ENCODE measurements at regions not wholly inside any gene's neighbourhood (a gene's known extent, or its start where the extent isn't known, plus 50 kb on each side); places are given as distances from the start of the nearest gene placed in this dataset.

DNA sequence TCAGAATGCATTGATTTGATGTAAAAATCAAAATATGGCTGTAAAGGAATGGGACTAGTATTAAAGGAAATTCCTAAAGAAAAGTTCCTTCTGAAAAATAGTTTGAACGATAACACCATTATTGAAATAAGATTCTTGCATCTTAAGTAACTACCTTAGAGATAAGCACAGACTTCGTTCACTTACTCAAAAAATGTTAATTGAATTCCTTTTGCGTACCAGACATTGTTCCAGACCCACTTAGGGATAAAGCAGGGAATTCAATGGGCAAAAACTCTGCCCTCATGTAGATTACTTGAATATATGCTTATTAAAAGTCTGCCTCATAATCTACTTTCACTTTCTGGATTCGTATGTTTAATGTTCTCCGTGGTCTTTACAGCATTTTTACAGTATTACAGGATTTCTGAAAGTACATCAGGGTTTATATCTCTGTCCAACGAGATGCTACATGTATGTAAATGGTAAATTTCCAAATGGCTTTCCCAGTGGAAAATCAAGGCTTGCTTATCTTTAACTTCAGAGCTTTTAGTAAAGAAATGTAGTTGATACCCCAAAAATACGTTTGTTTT is 213.7 kb downstream of the GXYLT1 start:
- DNase-seq = peak; percentile 51

- DNase-seq = no peak
Observed at GRCh38 chr12:41924111-41924510, 220.6 kb downstream of the GXYLT1 start.

GRCh38 chr12:41923351-41923750 is 221.3 kb downstream of the GXYLT1 start:
- DNase-seq = no peak

DNA sequence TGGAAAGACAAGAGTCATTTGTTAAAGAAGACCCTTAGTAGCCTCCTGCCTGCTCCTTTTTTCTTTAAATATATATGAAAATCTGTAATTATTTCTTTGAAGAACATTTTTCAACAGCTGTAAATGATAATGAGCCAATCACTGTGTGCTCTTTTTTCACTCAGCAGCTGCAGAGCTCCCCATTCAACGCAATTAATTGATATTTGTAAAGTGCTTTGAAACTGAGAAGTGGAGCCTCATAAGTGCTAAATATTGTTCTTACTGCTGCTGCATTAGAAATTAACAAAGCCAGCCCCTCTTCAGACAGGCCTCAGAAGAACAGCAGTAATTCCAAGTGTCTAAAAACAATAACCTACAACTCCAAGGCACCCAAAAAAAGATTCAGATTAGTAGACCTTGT is 224.3 kb downstream of the GXYLT1 start:
- DNase-seq = no peak

DNA sequence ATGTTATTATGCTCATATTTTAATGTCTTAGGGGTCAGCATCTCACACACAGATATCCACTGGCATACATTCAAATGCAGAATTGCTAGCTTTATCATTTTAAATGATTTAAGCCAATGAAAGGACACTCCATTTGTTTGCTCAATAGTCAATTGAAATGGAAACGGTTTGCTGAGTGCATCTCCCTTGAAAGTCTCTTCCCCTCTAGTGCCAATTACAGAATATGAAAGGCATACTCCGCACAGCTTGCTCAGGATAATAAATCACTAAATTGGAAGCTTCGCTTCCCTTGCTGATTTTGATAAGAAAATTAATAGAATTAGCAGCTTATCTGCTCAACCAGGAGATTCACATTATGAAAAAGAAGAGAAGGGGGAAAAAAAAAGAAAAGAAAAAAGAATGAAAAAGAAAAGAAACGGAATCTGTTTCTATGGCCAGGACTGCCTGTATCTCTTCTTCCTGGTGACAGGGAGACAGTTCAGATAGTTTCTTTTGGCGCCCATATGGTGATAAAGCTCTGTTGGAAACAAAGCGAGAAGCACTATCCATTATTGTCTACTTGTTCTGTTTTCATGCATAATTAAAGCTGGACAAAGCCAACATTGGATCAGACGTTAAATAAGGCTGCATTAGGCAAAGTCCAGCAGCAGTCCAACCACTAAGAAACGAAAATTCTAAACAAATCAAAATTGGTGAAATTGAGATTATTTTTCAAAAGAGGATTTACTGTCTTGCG is 225.0 kb downstream of the GXYLT1 start:
- DNase-seq = no peak

DNA sequence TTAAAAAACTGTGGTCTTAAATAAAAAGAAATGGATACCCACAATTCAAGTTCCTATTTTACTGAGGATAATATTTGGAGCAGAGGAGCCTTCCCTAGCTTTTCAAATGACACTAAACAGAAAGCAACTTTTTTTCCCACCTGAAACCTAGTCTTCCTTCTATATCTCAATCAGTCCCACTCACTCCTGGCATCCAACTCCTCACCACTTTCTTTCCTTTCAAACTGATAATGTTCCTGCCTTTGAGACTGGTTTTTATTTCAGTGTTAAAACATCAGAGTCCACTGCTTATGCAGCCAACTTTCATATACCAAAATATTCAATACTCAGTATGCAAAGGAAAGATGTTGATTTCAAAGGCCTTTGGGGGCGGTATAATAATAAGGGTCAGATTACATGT is 225.6 kb downstream of the GXYLT1 start:
- no peak for DNase-seq

DNA sequence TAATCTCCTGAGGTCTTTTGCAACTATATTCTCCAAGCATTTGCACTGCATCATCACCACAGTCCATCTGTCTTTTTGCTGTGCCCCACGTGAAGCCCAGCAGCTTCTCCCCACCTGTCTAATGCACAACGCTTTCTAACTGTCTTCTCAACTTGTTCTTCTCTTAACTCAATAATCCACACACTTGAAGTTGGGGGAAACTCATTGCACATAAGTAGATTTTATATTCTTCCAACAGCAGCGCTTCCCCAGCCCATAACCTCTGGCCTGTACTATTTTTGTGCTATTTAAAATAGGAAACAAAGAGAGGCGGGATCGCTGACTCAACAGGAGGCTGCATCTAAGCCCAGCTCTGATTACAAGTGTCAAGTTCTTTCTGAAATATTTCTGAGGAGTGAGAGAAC is 226.7 kb downstream of the GXYLT1 start:
- no peak for DNase-seq

DNA sequence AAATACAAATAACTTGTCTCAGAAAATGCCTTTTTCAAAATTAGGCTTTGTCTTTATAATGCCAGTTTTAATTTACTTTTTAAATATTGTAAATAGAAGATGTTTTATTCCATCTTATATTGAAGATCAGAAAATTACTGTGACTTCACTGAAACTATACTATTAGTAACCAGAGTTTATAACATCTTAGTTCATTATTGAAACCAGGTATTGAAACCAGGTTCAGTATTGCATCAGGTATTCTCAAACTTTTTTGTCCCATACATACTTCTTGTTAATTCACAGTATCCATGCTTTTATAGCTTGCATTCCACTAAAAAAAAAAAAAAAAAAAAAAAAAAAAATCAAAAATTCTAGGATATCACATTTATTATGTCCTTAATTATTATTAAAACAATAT is 227.5 kb downstream of the GXYLT1 start:
- no peak for DNase-seq

DNA sequence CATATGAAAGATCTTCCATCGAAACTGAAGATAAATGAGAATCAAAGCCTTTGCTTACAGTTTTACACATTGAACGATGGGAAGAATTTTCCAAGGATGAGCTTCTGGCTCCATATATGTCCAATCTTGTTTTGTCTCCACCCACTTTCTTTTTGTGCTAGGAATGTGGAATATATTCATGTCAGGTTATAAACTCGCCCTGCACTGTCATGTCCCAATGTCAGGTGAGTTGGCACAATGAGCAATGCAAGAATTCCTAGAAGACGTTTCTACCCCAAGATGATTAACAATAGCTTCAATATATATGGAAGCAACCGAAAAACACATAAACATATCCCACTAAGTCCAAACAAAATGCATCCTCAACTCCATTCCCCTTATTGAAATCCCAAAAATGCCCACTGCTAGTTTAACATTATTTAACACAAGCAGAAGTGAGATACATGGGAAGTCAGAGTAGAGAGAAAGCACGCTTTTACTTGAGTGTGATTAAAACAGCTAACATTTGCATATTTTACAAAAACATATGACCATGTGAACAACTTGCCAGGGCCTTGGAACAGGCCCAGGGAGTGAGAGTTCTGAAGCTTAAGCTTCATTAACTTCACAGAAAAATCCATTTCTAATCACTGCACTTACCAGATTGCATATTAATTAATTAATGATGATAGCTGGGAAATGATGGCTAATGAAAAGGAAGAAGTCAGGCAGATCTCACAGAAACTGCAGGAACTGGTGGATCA is 233.9 kb downstream of the GXYLT1 start:
- DNase-seq = no peak

DNA sequence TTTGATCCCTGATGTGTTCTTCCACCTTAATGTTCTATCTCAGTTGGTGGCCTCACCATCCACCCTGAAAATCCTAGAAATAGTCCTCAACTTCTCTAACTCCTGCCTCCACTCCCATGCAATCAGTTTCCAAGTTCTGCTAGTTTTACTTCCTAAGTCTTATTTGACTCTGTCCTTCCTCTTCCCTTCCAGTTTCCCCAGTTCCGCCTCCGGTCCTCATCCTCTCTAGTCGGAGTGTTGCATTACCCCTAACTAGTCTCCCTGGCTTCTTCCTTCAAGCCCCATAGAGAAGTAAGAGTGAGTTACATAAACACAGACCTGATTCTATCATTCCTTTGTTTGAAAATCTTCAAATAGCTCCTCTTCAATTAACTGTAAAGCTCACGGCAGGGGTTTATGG is 236.5 kb downstream of the GXYLT1 start:
- no peak for DNase-seq

- no peak for DNase-seq
Observed at GRCh38 chr12:41907550-41907949, 237.1 kb downstream of the GXYLT1 start.

DNA sequence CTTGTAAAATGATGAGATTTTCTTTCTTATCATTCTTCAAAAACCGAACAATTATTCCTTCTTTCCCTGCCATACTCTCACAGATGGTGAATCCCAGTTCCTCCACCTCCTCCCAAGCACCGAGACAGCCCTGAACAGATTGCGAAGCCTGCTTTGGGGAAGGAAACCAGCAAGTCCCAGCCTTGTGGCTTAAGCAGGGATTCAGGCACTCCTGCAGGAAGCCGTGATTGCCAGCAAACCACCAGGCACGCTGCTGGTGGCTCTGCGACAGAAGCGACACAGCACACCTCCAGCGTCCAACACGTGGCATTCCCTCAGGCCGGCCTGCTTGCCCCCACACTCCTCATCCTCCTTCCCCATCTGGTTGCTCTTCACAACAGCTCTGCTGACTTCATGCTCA is 237.7 kb downstream of the GXYLT1 start:
- DNase-seq = no peak

DNA sequence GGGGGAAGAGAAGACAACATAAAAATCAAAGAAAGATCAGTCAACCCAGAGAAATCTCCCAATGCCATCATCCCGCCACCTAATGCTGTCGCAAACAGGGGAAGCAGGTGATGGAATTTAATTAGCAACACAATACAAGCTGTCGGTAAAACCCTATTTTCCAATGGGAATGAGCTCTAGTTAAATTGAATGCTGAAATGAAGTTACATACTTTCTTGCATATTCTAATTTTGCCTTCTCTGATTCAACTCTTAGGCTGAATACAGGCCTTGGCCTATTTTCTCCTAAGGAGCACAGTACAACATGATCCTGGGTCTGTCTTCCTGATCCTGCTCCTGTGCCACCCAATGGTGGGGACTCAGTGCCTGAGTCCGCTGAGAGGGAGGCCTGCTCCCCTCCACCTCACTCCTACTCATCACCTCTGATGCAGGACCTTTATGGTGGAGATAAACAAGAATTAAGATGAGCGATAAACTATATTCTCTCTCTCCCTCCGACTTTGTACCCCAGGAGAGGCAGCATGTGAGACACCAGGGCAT is 238.8 kb downstream of the GXYLT1 start:
- no peak for DNase-seq

- no peak for DNase-seq
Observed at GRCh38 chr12:41905073-41905758, 239.5 kb downstream of the GXYLT1 start.

DNA sequence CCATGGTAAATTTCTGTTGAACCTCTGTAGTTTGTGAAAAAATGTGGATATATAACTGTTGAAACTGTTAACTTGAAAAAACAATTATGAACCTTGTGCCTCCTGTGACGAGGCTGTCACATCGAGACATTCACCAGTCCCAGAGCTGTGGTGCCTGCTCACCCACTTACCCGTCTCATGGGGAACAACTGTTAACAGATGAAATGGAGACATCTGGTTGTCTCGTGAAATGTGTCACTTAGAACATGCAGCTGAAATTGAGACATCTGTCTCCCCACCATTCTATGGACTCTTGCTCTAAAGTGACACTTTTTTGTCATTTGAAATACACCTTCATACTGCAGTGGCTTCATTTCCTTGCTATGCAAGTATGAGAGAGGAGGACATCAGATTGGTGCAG is 240.6 kb downstream of the GXYLT1 start:
- DNase-seq = no peak

DNA sequence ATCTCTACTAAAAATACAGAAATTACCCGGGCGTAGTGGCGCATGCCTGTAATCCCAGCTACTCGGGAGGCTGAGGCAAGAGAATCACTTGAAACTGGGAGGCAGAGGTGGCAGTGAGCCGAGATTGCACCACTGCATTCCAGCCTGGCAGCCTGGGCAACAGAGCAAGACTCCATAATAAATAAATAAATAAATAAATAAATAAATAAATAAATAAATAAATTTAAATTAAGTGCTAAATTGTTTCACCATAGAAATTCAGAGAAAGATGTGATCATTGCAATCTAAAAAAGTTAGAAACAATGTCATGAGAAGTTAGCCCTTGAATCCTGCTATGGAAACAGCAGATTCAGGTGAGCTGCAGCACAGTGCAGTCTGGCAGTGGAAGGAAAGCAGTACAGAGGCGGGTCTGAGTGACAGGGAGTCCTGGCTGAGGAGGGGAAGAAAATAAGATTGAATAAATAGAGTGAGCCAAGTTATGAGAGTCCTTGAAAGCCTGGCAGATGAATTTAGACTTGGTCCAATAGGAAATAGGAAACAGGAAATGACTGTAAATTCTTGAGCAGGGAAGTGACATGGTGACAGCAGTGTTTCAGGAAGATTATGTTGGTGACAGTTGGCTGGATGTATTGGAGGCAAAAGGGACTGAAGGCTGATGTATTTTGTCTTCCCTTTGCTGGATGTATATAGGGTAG is 241.5 kb downstream of the GXYLT1 start:
- no peak for DNase-seq

DNA sequence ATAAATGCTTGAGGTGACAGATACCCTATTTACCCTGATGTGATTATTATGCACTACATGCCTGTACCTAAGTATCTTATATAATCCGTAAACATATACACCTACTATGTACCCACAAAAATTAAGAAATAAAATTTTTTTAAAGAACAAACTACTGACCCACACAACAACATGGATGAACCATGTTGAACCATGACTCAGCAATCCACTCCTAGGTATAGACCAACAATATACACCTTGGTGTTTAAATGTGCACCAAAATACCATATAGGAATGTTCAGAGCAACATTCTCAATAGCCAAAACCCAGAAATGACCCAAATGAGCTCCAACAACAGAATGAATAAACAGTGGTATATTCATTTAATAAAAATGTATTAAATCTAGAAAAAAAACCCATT is 245.1 kb downstream of the GXYLT1 start:
- DNase-seq = no peak

DNA sequence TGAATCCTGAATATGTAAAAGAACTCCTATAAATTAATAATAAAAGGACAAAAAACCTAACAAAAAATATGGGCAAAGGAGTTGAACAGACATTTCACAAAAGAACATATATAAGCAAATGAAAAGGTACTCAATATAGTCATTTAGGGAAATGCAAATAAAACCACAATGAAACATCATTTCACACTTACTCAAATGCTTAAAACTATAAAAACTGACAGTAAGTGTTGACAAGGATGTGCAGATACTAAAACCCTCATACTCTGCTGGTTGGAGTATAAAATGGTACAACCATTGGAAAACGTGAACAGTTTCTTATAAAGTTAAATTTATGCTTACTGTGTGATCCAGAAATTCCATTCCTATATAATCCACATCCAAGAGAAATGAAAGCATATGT is 247.1 kb downstream of the GXYLT1 start:
- no peak for DNase-seq

DNA sequence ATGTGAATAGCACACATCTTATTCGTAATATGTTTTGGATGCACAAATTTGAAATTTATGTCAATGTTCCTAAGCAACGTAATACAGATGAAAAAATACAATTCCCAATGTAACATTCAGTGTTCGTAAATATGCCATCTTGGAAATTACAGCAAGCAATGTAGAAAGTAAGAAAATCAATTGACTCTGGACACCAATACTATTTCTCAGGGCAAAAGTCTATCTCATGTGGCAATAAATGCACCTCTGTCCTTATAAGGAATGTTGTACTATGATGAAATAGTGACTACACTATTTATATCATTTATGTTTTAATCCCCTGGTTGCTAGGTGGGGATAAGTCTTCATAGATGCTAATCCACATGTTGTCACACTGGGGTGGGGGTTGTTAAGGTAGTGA is 251.2 kb downstream of the GXYLT1 start:
- no peak for DNase-seq

- DNase-seq = no peak
Observed at GRCh38 chr12:41892302-41892701, 252.4 kb downstream of the GXYLT1 start.

- no peak for DNase-seq
Observed at GRCh38 chr12:41891226-41891625, 253.4 kb downstream of the GXYLT1 start.

DNA sequence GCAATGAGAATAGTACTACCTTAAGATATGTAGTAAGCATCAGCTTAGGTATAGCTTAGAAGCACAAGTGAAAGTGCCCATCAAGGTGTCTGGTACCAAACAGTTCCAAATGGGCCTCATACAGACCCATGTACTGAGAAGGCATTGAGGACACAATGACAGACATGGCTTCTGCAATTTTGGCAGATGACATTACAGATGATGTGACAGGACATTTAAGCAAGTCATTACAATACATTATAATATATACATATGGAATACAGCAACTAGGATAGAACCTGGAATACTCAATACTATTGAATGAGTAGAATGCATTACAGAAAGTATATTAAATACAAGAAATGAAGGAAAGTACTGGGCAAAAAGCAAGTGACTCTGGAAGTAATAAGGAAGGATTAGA is 256.4 kb downstream of the GXYLT1 start:
- no peak for DNase-seq

All from OCI-M1 (cell line).